ENCODE measurements at regions not wholly inside any gene's neighbourhood (a gene's known extent, or its start where the extent isn't known, plus 50 kb on each side); places are given as distances from the start of the nearest gene placed in this dataset.

DNA sequence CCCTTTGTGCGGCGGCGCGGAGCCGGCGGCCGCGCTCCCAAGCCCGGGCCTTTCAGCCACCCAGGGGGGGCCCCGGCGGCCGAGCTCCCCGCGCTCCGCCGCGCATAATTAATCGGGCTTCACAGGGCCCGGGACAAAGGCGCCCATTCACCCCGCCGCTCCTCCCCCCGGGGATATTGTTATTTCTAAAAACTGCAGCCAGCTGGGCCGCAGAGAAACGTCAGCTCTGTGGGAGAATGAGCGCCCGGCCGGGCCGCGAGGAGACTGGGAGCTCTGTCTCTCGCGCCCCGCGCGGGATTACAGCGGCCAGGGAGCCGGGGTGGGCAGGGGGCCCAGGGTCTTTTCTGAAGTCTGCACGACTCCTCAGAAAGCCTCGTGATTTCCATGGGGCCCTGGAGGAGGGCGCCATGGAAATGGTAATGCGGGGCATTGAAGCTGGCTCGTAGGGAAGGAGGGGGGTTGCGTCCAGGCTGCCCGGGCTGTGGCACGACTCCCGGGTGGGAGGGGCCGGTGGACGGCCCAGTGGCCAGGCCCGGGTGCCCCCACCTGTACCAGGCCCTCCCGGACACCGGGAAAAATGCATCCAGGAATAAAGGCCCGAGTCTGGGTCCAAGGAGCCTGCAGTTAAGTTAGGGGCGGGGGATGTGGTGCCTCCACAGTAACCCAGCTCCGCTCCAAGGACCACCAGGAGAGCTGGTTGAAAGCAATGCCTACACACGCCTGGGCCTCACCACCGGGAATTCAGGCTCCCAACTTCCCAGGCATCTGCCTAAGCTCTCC is 125.3 kb downstream of the ZFP36L2 start:
- Histone ChIP-seq H3K4me3 (peak overlapping the region; percentile 22 to 40), H3K27me3 (no peaks in the 10 kb centered on the region), H3K36me3 (no peaks in the 10 kb centered on the region), H3K9me3 (no peaks in the 10 kb centered on the region), H3K27ac (peak overlapping the region; percentile 69 to 77), H3K4me1 (peaks cover 0 to 8% of the 10 kb centered on the region in 2 donors)
- intact Hi-C loops (cut with DNase I; ENCODE audit: low total_unique reads): no loop called here
- TF ChIP-seq POLR2A (IDR thresholded peaks at IDR 0.05): peak in 1 of 2 donors; percentile 9
- TF ChIP-seq, protein P1, sequence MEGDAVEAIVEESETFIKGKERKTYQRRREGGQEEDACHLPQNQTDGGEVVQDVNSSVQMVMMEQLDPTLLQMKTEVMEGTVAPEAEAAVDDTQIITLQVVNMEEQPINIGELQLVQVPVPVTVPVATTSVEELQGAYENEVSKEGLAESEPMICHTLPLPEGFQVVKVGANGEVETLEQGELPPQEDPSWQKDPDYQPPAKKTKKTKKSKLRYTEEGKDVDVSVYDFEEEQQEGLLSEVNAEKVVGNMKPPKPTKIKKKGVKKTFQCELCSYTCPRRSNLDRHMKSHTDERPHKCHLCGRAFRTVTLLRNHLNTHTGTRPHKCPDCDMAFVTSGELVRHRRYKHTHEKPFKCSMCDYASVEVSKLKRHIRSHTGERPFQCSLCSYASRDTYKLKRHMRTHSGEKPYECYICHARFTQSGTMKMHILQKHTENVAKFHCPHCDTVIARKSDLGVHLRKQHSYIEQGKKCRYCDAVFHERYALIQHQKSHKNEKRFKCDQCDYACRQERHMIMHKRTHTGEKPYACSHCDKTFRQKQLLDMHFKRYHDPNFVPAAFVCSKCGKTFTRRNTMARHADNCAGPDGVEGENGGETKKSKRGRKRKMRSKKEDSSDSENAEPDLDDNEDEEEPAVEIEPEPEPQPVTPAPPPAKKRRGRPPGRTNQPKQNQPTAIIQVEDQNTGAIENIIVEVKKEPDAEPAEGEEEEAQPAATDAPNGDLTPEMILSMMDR (IDR thresholded peaks at IDR 0.05): peak in 1 of 4 experiments; percentile 2
- peak in 1 of 2 donors; percentile 59 for DNase-seq

DNA sequence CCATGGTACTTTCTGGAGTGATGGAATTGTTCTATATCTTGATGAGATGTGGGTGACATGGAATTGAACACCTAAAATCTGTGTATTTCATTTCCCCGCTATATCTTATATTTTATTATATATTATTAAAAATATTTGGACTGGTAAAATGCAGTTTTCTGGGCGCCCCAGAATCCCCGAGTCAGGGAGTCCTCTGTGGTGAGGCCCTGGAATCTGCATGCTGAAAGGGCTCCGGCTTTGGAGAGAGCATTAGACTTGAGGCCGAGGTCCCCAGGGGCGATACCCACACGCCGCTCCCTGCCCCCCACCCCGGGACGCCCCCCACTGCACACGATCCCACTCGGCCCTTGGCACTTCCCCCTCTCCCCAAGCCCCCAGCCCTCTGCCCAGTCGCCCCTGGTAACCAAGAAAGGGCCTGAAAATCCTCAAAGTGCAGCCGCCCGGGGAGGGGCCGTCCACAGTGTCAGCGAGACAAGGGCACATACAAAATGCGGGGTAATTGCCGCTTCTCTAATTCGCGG is 126.0 kb downstream of the ZFP36L2 start:
- intact Hi-C loops (cut with DNase I; ENCODE audit: low total_unique reads): no loop called here
- Histone ChIP-seq H3K36me3 (no peaks in the 10 kb centered on the region), H3K27me3 (no peaks in the 10 kb centered on the region), H3K4me1 (peaks cover 0 to 1% of the 10 kb centered on the region in 2 donors), H3K27ac (peak overlapping the region; percentile 69 to 77), H3K9me3 (no peaks in the 10 kb centered on the region), H3K4me3 (peak overlapping the region; percentile 22 to 40)
- TF ChIP-seq POLR2A (IDR thresholded peaks at IDR 0.05): no peak
- TF ChIP-seq, protein P1 (IDR thresholded peaks at IDR 0.05): no peak
- no peak for DNase-seq

GRCh38 chr2:43099797-43100196 is 126.6 kb downstream of the ZFP36L2 start:
- Histone ChIP-seq H3K9me3 (no peaks in the 10 kb centered on the region), H3K27ac (no peak overlapping the region), H3K4me1 (no peaks in the 10 kb centered on the region), H3K36me3 (no peaks in the 10 kb centered on the region), H3K27me3 (no peaks in the 10 kb centered on the region), H3K4me3 (no peak overlapping the region)
- TF ChIP-seq, protein P1 (IDR thresholded peaks at IDR 0.05): no peak
- TF ChIP-seq POLR2A (IDR thresholded peaks at IDR 0.05): no peak
- no peak for DNase-seq
- intact Hi-C loops (cut with DNase I; ENCODE audit: low total_unique reads): no loop called here

DNA sequence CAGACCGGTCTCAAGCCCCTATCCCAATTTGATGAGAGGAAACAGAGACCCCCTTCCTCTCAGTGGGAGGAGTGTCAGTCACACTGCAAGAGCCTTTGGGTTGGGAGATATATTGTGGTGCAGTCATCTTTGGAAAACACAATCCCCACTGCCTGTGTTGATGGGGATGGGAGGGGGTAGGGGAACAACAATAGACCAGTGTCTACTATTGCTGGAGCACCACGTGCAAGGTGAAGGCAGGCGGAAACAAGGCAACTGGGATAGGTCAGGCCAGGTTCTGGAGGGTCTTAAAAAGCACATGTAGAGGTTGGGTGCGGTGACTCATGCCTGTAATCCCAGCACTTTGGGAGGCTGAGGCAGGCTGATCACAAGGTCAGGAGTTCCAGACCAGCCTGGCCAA is 127.9 kb downstream of the ZFP36L2 start:
- TF ChIP-seq POLR2A (IDR thresholded peaks at IDR 0.05): no peak
- TF ChIP-seq, protein P1 (IDR thresholded peaks at IDR 0.05): no peak
- Histone ChIP-seq H3K27me3 (no peaks in the 10 kb centered on the region), H3K4me1 (no peaks in the 10 kb centered on the region), H3K27ac (no peak overlapping the region), H3K36me3 (no peaks in the 10 kb centered on the region), H3K9me3 (no peaks in the 10 kb centered on the region), H3K4me3 (no peak overlapping the region)
- DNase-seq: no peak
- intact Hi-C loops (cut with DNase I; ENCODE audit: low total_unique reads): no loop called here

- no peaks in the 10 kb centered on the region for H3K36me3 ChIP-seq
- H3K4me3 ChIP-seq: no peak overlapping the region
- TF ChIP-seq, protein P1 (IDR thresholded peaks at IDR 0.05): no peak
- no peak for TF ChIP-seq POLR2A (IDR thresholded peaks at IDR 0.05)
- DNase-seq: no peak
- no peaks in the 10 kb centered on the region for H3K4me1 ChIP-seq
- no peaks in the 10 kb centered on the region for H3K9me3 ChIP-seq
- H3K27ac ChIP-seq: no peak overlapping the region
- H3K27me3 ChIP-seq: no peaks in the 10 kb centered on the region
- intact Hi-C loops (cut with DNase I; ENCODE audit: low total_unique reads): no loop called here
Observed at GRCh38 chr2:43097644-43098408, 128.6 kb downstream of the ZFP36L2 start.
